Common myeloid progenitor, CD34-positive (primary cell): ENCODE measurements at regions not wholly inside any gene's neighbourhood (a gene's known extent, or its start where the extent isn't known, plus 50 kb on each side); places are given as distances from the start of the nearest gene placed in this dataset.

ENCODE experiments used
- CTCF ChIA-PET: fragments of 350-600 bp; sonication (Branson Sonifier 250); formaldehyde crosslinking; loops from one replicate; lab custom pipeline; 2021; ENCODE audit warnings: antibody characterized with exemption; lab: Charles Lee
- POLR2A ChIA-PET: fragments of 350-600 bp; sonication (Branson Sonifier 250); formaldehyde crosslinking; loops from one replicate; lab custom pipeline; 2021; ENCODE audit warnings: antibody characterized with exemption; lab: Charles Lee
- DNase-seq, 3 donors: peaks; one replicate each; pipeline versions ENCODE4 v3.0.0 to v3.0.0-alpha.2; 2013
- H3K27ac ChIP-seq, 2 experiments: 1 replicate in 1 of 2; 2 replicates in 1 of 2; pipeline ENCODE4 v1.7.0; 2013; ENCODE audit warnings: inconsistent platforms in 2 of 2, low read length in 2 of 2, mild to moderate bottlenecking in 2 of 2, low read depth in 1 of 2, moderate library complexity in 1 of 2; ENCODE audit not compliant: severe bottlenecking in 2 of 2, insufficient read depth in 1 of 2, poor library complexity in 1 of 2
- H3K27me3 ChIP-seq, 5 experiments: replicated peaks in 2 of 5; 1 replicate in 3 of 5; 2 replicates in 2 of 5; pipeline versions ENCODE4 v1.6.1 to v1.7.0; 2013; ENCODE audit warnings: low read length in 4 of 5, mild to moderate bottlenecking in 2 of 5, moderate library complexity in 2 of 5, inconsistent platforms in 1 of 5; ENCODE audit not compliant: insufficient read depth in 5 of 5, control insufficient read depth in 4 of 5
- H3K36me3 ChIP-seq, 4 experiments: 1 replicate in 2 of 4; 2 replicates in 2 of 4; pipeline versions ENCODE4 v1.6.1 to v1.7.0; 2013; ENCODE audit warnings: low read length in 3 of 4, control low read depth in 1 of 4, mild to moderate bottlenecking in 1 of 4; ENCODE audit not compliant: control insufficient read depth in 4 of 4, insufficient read depth in 4 of 4
- H3K4me1 ChIP-seq, 4 experiments: 1 replicate in 3 of 4; 2 replicates in 1 of 4; pipeline versions ENCODE4 v1.6.1 to v1.7.1; 2013; ENCODE audit warnings: low read length in 3 of 4, mild to moderate bottlenecking in 3 of 4, control low read depth in 1 of 4, inconsistent platforms in 1 of 4, moderate library complexity in 1 of 4; ENCODE audit not compliant: control insufficient read depth in 4 of 4, insufficient read depth in 4 of 4; ENCODE audit errors: control extremely low read depth in 1 of 4
- H3K4me3 ChIP-seq, 7 experiments: 1 replicate in 4 of 7; 2 replicates in 3 of 7; pipeline versions ENCODE4 v1.5.1 to v1.7.0; 2013; ENCODE audit warnings: mild to moderate bottlenecking in 7 of 7, low read length in 6 of 7, moderate library complexity in 6 of 7, inconsistent platforms in 2 of 7, low read depth in 2 of 7, control low read depth in 1 of 7; ENCODE audit not compliant: insufficient read depth in 4 of 7, control insufficient read depth in 1 of 7; ENCODE audit errors: extremely low read depth in 1 of 7
- H3K9me3 ChIP-seq, 5 experiments: 1 replicate in 4 of 5; 2 replicates in 1 of 5; pipeline versions ENCODE4 v1.6.1 to v1.7.1; 2013; ENCODE audit warnings: low read length in 4 of 5, mild to moderate bottlenecking in 2 of 5, inconsistent platforms in 1 of 5, low read depth in 1 of 5, moderate library complexity in 1 of 5; ENCODE audit not compliant: control insufficient read depth in 4 of 5, insufficient read depth in 2 of 5; ENCODE audit errors: control extremely low read depth in 1 of 5
- WGBS: methylation state at CpG from one replicate; pipeline ENCODE4 v1.1.5; 2013; ENCODE audit not compliant: insufficient coverage; 5-methylcytosine and 5-hydroxymethylcytosine counted together

DNA sequence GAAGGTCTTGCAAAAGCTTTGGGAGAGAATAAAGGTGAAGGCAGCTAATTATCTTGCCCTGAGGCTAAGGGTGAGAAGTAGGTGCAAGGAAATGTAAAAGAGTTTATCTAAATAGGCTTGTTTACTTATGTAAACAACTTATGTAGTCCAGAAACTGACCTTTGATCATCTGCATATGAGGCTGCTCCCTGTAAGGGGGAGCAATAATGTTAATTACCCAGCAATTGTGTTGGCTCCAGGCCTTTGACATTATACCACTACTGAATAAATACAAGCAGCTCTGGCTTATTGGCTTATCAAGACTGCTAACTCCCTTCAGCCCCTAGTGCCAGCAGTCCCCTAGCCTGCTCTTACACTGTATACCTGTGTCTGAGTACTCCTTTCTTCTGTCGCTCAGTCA is 303.7 kb upstream of the GNPDA2 start:
- Histone ChIP-seq H3K27ac (no peak overlapping the region), H3K4me1 (no peaks in the 10 kb centered on the region), H3K9me3 (no peaks in the 10 kb centered on the region), H3K36me3 (no peaks in the 10 kb centered on the region), H3K27me3 (no peaks in the 10 kb centered on the region), H3K4me3 (no peak overlapping the region)
- 100% methylated on average over 1 of the region's 1 CpG for WGBS
- DNase-seq = no peak
- POLR2A ChIA-PET = no interaction called here
- CTCF ChIA-PET = no interaction called here

DNA sequence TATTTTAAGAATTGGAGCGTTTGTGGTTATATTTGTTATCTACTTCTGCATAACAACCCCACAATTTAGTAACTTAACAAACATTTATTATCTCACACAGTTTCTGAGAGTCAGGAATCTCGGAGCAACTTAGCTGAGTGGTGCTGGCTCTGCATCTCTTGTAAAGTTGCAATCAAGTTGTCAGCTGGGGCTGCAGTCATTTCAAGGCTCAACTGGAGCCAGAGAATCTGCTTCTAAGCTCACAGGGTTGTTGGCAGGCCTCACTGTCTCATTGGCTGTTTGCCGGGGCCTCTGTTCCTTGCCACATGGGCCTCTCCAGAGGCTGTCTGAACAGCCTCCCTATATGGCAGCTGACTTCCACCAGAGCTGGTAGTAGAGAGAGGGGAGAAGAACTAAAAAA is 281.2 kb upstream of the GNPDA2 start:
- H3K4me3 ChIP-seq = no peak overlapping the region
- H3K9me3 ChIP-seq = no peaks in the 10 kb centered on the region
- H3K27ac ChIP-seq = no peak overlapping the region
- ChIA-PET POLR2A (no interaction called here), CTCF (no interaction called here)
- no peaks in the 10 kb centered on the region for H3K36me3 ChIP-seq
- 94% methylated on average over 2 of the region's 3 CpGs for whole genome bisulfite sequencing
- H3K4me1 ChIP-seq = no peaks in the 10 kb centered on the region
- DNase-seq = no peak
- no peaks in the 10 kb centered on the region for H3K27me3 ChIP-seq

DNA sequence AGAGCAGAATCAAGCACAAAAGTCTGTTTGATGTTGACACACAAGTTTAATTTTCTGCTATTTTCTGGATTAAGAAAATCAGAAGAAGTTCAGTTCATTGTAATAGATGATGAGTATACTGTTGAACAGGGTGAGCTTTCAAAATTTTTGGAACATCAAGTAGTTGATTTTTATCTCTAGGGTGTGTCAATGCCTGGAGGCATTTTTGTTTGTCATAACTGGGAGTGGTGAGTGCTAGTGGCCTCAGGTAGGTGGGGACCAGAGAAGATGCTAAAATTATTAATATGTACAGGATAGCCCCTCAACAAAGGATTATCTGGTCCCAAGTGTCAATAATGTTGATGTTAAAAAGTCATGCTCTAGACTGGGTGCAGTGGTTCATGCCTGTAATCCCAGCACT is 279.7 kb upstream of the GNPDA2 start:
- POLR2A ChIA-PET = no interaction called here
- no peak for DNase-seq
- Histone ChIP-seq H3K9me3 (no peaks in the 10 kb centered on the region), H3K4me3 (no peak overlapping the region), H3K36me3 (no peaks in the 10 kb centered on the region), H3K27ac (no peak overlapping the region), H3K4me1 (no peaks in the 10 kb centered on the region), H3K27me3 (no peaks in the 10 kb centered on the region)
- CTCF ChIA-PET = no interaction called here

DNA sequence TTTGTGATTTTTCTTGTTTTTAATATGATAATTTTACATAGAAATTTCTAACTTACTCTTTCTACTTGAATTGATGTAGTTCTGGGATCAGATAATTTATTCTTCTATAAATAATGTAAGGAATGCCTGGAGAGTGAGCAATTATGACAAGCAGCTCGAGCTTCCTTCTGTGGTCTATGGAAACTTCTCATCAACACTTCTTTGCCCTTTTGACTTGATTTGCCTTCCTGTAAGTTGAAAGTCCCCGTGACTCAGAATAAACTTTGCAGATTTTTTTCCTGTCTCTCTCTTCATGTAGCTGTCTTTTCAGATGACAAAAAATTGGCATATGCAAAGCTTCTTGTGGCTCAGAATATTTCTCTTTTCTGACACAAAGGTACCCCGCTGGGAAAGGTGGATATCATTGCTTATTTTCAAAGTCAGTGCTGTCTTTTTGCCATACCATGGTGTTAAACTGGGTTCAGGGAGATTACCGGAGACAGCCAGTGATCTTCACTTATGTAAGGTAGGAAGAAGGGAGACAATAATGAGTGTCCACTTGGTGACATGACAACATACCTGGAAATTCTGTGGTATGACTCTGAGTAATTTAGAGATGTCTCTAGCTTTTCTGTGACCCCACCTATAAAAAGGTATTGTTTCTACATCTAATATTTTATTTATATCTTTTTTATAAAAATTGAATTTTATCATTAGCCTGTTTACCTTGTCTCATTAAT is 278.6 kb upstream of the GNPDA2 start:
- H3K27ac ChIP-seq = no peak overlapping the region
- no peaks in the 10 kb centered on the region for H3K36me3 ChIP-seq
- 75% methylated on average over 4 of the region's 4 CpGs for WGBS
- no peak for DNase-seq
- H3K4me3 ChIP-seq = no peak overlapping the region
- CTCF ChIA-PET = interaction anchor here (1.2 kb wide), 1 partner anchor 10 kb away, joined by 3 read pairs; no protein-coding TSS in a partner anchor
- no peaks in the 10 kb centered on the region for H3K9me3 ChIP-seq
- H3K4me1 ChIP-seq = no peaks in the 10 kb centered on the region
- H3K27me3 ChIP-seq = no peaks in the 10 kb centered on the region
- POLR2A ChIA-PET = no interaction called here

DNA sequence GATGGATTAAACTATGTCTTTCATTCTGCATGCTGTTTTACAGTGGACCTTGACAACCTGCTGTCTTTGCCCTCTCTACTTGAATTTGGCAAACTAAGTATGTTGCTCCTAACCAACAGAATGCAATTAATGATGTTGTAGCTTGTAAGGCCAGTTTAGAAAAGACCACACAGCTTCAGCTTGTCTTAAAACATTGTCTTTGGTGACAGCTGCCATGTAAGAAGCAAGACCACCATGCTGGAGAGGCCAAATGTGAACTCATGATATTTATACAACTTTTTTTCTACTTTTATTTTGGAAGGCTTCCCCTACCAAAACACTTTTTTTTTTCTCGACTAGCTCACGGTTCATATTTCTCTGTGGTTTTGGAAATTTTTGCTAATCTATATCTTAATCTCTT is 278.0 kb upstream of the GNPDA2 start:
- ChIA-PET POLR2A (no interaction called here), CTCF (interaction anchor here (1.2 kb wide), 1 partner anchor 11 kb away, joined by 3 read pairs; no protein-coding TSS in a partner anchor)
- Histone ChIP-seq H3K27me3 (no peaks in the 10 kb centered on the region), H3K4me1 (no peaks in the 10 kb centered on the region), H3K4me3 (no peak overlapping the region), H3K9me3 (no peaks in the 10 kb centered on the region), H3K36me3 (no peaks in the 10 kb centered on the region), H3K27ac (no peak overlapping the region)
- DNase-seq = no peak
- no CpG with 5 or more reads among the region's 2 CpGs for WGBS

DNA sequence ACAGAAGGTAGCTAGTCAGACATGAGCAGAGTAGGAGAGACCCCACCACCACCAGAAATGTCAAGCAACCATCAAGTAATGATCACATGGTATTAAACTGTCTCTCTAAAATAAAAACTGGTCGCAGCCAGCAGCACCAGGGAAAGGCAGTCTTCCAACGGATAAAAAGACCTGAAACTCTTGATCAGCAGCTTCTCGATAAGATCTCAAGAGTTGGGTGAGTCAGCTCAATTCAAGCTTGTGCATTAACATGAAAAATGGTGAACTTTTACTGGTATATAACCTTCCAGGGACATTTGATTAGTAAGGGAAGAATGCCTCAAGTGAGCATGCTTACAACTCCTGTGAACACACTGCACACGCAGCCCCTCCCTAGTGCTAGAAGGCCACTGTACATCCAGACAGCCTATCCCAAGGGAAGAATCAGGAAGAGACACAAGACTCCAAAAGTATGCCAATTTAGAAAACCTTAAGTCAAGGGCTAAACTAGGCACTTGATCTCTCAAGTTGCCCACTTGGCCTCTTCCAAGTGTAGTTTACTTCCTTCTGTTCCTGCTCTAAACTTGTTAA is 270.0 kb upstream of the GNPDA2 start:
- WGBS = 95% methylated on average over 4 of the region's 4 CpGs
- DNase-seq = no peak

DNA sequence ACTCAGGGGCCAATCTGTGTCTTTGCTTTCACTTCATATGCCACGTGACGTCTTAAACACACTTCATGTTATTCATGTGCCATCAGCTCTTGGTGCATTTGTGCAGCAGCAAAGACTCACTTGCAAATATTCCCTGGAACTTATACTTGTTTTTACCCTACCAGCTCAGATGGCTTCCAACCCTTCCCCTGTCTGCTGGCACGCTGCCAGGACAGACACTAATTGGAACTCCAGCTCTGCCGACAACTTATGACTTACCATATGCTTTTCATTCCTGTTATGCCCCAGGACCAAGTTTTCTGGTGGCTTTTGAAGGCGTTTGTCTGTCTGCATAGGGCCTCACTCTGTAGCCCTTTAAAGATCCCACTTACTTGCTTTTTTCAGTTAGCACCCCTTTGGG is 261.7 kb upstream of the GNPDA2 start:
- Histone ChIP-seq H3K27ac (no peak overlapping the region), H3K4me1 (no peaks in the 10 kb centered on the region), H3K27me3 (no peaks in the 10 kb centered on the region), H3K9me3 (no peaks in the 10 kb centered on the region), H3K4me3 (no peak overlapping the region), H3K36me3 (no peaks in the 10 kb centered on the region)
- CTCF ChIA-PET = no interaction called here
- WGBS = 60% methylated on average over 5 of the region's 5 CpGs
- DNase-seq = no peak
- POLR2A ChIA-PET = no interaction called here

More for the DNA sequence above, 270.0 kb upstream of the GNPDA2 start:
- Histone ChIP-seq H3K4me1 (no peaks in the 10 kb centered on the region), H3K36me3 (no peaks in the 10 kb centered on the region), H3K27ac (no peak overlapping the region), H3K4me3 (no peak overlapping the region), H3K9me3 (no peaks in the 10 kb centered on the region), H3K27me3 (no peaks in the 10 kb centered on the region)
- POLR2A ChIA-PET = no interaction called here
- CTCF ChIA-PET = no interaction called here
